Panc1 (cell line): ENCODE measurements at regions not wholly inside any gene's neighbourhood (a gene's known extent, or its start where the extent isn't known, plus 50 kb on each side); places are given as distances from the start of the nearest gene placed in this dataset.

Experiments used
- POLR2AphosphoS5 ChIP-seq: IDR thresholded peaks from 2 replicates; pipeline ENCODE4 v1.6.1; 2012; ENCODE audit warnings: mild to moderate bottlenecking, low read depth, low read length, moderate library complexity
- SIN3A ChIP-seq: IDR thresholded peaks from 2 replicates; pipeline ENCODE4 v1.6.1; 2012; ENCODE audit warnings: low read depth, mild to moderate bottlenecking, low read length, moderate library complexity, borderline replicate concordance; ENCODE audit not compliant: insufficient read depth
- TF ChIP-seq, protein P1 (sequence below): fragments of 450-650 bp; IDR thresholded peaks from 2 replicates; pipeline ENCODE4 v1.5.1; 2017; ENCODE audit warnings: mild to moderate bottlenecking
- TF ChIP-seq, protein P2 (sequence below), 2 experiments: IDR thresholded peaks; 2 replicates each; pipeline ENCODE4 v1.6.1; 2011 to 2012; ENCODE audit warnings: low read depth in 2 of 2, control low read depth in 1 of 2, low read length in 1 of 2, mild to moderate bottlenecking in 1 of 2, moderate library complexity in 1 of 2; ENCODE audit not compliant: insufficient read depth in 1 of 2

DNA sequence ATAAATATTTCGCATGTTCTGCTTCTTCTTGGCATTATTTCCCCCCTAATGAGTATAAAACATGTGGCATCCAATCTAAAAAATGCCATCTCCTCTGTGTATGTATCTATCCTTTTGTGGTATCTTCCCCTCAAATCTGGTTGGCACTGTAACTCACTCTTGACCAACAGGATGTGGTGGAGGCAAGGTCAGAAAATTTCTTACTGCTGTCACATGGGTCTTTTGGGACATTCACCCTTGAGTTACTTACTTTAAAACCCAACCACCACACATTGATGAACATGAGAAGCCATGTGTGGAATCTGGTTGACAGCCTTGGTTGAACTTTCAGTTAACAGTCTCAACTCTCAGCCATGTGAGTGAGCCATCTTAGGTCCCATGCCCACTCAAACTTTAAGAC lies 516.9 kb downstream of the SLC16A7 start:
- TF ChIP-seq, protein P1, sequence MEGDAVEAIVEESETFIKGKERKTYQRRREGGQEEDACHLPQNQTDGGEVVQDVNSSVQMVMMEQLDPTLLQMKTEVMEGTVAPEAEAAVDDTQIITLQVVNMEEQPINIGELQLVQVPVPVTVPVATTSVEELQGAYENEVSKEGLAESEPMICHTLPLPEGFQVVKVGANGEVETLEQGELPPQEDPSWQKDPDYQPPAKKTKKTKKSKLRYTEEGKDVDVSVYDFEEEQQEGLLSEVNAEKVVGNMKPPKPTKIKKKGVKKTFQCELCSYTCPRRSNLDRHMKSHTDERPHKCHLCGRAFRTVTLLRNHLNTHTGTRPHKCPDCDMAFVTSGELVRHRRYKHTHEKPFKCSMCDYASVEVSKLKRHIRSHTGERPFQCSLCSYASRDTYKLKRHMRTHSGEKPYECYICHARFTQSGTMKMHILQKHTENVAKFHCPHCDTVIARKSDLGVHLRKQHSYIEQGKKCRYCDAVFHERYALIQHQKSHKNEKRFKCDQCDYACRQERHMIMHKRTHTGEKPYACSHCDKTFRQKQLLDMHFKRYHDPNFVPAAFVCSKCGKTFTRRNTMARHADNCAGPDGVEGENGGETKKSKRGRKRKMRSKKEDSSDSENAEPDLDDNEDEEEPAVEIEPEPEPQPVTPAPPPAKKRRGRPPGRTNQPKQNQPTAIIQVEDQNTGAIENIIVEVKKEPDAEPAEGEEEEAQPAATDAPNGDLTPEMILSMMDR = no peak
- TF ChIP-seq POLR2AphosphoS5 (no peak), SIN3A (no peak)
- TF ChIP-seq, protein P2, sequence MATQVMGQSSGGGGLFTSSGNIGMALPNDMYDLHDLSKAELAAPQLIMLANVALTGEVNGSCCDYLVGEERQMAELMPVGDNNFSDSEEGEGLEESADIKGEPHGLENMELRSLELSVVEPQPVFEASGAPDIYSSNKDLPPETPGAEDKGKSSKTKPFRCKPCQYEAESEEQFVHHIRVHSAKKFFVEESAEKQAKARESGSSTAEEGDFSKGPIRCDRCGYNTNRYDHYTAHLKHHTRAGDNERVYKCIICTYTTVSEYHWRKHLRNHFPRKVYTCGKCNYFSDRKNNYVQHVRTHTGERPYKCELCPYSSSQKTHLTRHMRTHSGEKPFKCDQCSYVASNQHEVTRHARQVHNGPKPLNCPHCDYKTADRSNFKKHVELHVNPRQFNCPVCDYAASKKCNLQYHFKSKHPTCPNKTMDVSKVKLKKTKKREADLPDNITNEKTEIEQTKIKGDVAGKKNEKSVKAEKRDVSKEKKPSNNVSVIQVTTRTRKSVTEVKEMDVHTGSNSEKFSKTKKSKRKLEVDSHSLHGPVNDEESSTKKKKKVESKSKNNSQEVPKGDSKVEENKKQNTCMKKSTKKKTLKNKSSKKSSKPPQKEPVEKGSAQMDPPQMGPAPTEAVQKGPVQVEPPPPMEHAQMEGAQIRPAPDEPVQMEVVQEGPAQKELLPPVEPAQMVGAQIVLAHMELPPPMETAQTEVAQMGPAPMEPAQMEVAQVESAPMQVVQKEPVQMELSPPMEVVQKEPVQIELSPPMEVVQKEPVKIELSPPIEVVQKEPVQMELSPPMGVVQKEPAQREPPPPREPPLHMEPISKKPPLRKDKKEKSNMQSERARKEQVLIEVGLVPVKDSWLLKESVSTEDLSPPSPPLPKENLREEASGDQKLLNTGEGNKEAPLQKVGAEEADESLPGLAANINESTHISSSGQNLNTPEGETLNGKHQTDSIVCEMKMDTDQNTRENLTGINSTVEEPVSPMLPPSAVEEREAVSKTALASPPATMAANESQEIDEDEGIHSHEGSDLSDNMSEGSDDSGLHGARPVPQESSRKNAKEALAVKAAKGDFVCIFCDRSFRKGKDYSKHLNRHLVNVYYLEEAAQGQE (IDR thresholded peaks at IDR 0.05; ENCODE audit: insufficient read depth in 1 of 2, low read depth in 2 of 2, low read length in 1 of 2) = no peak
